Tibial artery (tissue), 4 donors: ENCODE measurements at regions not wholly inside any gene's neighbourhood (a gene's known extent, or its start where the extent isn't known, plus 50 kb on each side); places are given as distances from the start of the nearest gene placed in this dataset.

Source experiments
- DNase-seq, 2 donors: peaks; one replicate each; pipeline ENCODE4 v3.0.0-alpha.2; 2019
- H3K27ac ChIP-seq, 2 donors: fragments of 200-600 bp; sonication (generic) in 1 of 2; 1 replicate in 1 of 2; 2 replicates in 1 of 2; pipeline ENCODE4 v1.5.1; 2018 to 2019; ENCODE audit warnings: mild to moderate bottlenecking in 1 of 2
- H3K27me3 ChIP-seq, 2 donors: fragments of 200-600 bp; sonication (generic) in 1 of 2; one replicate each; pipeline versions ENCODE4 v1.5.1 to v1.6.0; 2016 to 2019
- H3K36me3 ChIP-seq, 3 donors: fragments of 200-600 bp; sonication (generic) in 2 of 3; one replicate each; pipeline ENCODE4 v1.5.1; 2016 to 2019; ENCODE audit warnings: mild to moderate bottlenecking in 2 of 3
- H3K4me1 ChIP-seq, 4 donors: fragments of 200-600 bp; sonication (generic) in 2 of 4; 1 replicate in 3 of 4; 2 replicates in 1 of 4; pipeline ENCODE4 v1.5.1; 2016 to 2019
- H3K4me3 ChIP-seq, 2 donors: fragments of 200-600 bp; sonication (generic) in 1 of 2; 1 replicate in 1 of 2; 2 replicates in 1 of 2; pipeline ENCODE4 v1.5.1; 2018 to 2019; ENCODE audit warnings: mild to moderate bottlenecking in 2 of 2
- H3K9me3 ChIP-seq, 3 donors: fragments of 200-600 bp; sonication (generic) in 1 of 3; one replicate each; pipeline ENCODE4 v1.5.1; 2016 to 2019
- intact Hi-C: fragments of 100-400 bp; cut with DNase I; formaldehyde crosslinking; loops from one replicate; pipeline ENCODE4 v1.15.0; 2023; ENCODE audit warnings: low total_unique reads
- TF ChIP-seq, protein P1 (sequence below), 2 experiments: fragments of 200-600 bp in 1 of 2; fragments of 450-650 bp in 1 of 2; IDR thresholded peaks; one replicate each; pipeline ENCODE4 v1.5.1; 2017 to 2019; ENCODE audit warnings: antibody characterized with exemption in 2 of 2, mild to moderate bottlenecking in 1 of 2, moderate library complexity in 1 of 2

DNA sequence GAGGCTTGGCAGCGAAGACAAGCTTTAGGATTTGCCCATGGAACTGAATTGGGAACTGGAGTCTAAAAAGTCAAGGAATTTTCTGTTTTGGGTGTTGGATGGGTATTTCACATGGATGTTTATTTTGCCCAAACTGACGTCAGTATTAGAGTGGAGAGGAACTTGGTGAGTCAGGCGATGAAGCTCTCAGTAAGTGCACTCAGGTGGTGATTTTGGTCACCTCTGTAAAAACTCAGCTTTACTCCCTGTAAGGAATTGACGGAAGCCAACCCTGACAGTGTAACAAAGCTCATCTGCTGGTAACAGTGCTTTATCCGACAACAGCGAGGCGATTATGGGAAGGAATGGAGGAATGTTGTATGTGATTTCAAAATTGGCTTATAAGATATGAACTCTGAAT lies 77.0 kb upstream of the PGRMC2 start:
- Histone ChIP-seq H3K27me3 (no peaks in the 10 kb centered on the region), H3K36me3 (no peaks in the 10 kb centered on the region), H3K4me3 (no peak overlapping the region), H3K4me1 (no peaks in the 10 kb centered on the region), H3K9me3 (no peaks in the 10 kb centered on the region), H3K27ac (no peak overlapping the region)
- TF ChIP-seq, protein P1, sequence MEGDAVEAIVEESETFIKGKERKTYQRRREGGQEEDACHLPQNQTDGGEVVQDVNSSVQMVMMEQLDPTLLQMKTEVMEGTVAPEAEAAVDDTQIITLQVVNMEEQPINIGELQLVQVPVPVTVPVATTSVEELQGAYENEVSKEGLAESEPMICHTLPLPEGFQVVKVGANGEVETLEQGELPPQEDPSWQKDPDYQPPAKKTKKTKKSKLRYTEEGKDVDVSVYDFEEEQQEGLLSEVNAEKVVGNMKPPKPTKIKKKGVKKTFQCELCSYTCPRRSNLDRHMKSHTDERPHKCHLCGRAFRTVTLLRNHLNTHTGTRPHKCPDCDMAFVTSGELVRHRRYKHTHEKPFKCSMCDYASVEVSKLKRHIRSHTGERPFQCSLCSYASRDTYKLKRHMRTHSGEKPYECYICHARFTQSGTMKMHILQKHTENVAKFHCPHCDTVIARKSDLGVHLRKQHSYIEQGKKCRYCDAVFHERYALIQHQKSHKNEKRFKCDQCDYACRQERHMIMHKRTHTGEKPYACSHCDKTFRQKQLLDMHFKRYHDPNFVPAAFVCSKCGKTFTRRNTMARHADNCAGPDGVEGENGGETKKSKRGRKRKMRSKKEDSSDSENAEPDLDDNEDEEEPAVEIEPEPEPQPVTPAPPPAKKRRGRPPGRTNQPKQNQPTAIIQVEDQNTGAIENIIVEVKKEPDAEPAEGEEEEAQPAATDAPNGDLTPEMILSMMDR (IDR thresholded peaks at IDR 0.05): no peak
- DNase-seq: no peak
- intact Hi-C loops: no loop called here

GRCh38 chr4:128363966-128364365 lies 76.4 kb upstream of the PGRMC2 start:
- H3K9me3 ChIP-seq: no peaks in the 10 kb centered on the region
- no peaks in the 10 kb centered on the region for H3K4me1 ChIP-seq
- no peak overlapping the region for H3K27ac ChIP-seq
- no peak overlapping the region for H3K4me3 ChIP-seq
- no peaks in the 10 kb centered on the region for H3K36me3 ChIP-seq
- no peak for DNase-seq
- TF ChIP-seq, protein P1 (IDR thresholded peaks at IDR 0.05): no peak
- intact Hi-C loops: no loop called here
- H3K27me3 ChIP-seq: no peaks in the 10 kb centered on the region

DNA sequence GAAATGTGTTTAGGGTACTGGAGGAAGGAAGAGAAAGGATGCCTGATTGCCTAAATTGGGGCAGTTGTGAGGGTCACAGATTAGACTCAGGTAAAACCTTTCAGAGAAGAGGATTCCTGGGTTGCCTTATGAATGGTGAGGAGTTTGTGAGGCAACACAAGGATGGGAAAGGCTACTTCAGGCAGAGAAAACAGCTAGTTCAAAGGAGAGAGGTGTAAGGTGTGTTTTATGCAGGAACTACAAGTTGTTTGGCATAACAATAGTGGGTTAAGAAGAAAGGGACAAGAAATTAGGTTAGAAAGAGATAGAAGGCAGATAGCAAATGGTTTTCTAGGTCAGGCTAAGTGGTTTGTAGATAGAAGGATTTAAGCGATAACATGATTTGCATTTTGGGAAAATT lies 75.1 kb upstream of the PGRMC2 start:
- DNase-seq: no peak
- H3K4me1 ChIP-seq: no peaks in the 10 kb centered on the region
- H3K27ac ChIP-seq: no peak overlapping the region
- H3K4me3 ChIP-seq: no peak overlapping the region
- no peaks in the 10 kb centered on the region for H3K9me3 ChIP-seq
- H3K27me3 ChIP-seq: no peaks in the 10 kb centered on the region
- TF ChIP-seq, protein P1 (IDR thresholded peaks at IDR 0.05): no peak
- no peaks in the 10 kb centered on the region for H3K36me3 ChIP-seq
- intact Hi-C loops: no loop called here

DNA sequence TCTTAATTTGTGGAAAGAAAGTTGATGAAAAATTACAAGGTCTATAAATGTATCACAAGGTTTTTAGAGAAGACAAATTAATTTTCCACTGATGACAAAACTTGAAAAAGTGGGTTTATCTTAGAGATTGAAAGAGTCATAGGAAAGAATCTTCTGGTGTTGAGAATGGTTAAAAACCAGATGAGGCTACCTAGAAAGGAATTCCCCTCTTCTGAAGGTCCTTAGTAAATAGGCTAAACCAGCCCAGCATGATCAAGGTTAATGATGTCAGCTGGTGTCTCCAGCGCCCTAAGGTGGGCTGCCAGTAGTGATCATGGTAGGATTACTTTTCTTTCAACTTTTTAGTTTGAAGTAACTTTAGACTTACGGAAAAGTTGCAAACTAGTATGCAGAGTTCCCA lies 71.8 kb upstream of the PGRMC2 start:
- Histone ChIP-seq H3K9me3 (no peaks in the 10 kb centered on the region), H3K27me3 (no peaks in the 10 kb centered on the region), H3K4me1 (peaks cover 0 to 12% (median 5%) of the 10 kb centered on the region in 4 donors), H3K36me3 (no peaks in the 10 kb centered on the region), H3K4me3 (no peak overlapping the region), H3K27ac (no peak overlapping the region)
- TF ChIP-seq, protein P1 (IDR thresholded peaks at IDR 0.05): no peak
- intact Hi-C loops: no loop called here
- no peak for DNase-seq

DNA sequence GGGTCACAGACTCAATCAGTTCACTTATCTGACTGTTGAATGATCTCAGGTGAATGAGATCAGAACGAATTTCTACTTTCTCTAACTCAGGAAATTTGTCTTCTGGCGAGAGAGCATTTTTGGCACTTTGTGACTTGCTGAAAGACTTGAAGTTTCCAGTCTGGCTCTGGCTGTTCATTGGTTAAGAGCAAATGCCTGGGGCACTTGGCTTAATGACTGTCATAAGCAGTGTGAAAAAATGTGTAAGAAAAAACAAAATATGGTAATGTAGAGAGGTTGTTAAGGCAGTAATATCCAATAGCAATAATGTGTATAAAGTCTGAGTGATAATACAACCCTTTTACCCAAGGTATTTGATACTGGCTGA lies 71.3 kb upstream of the PGRMC2 start:
- TF ChIP-seq, protein P1 (IDR thresholded peaks at IDR 0.05): no peak
- H3K4me1 ChIP-seq: peaks cover 0 to 15% (median 9%) of the 10 kb centered on the region in 4 donors
- H3K36me3 ChIP-seq: no peaks in the 10 kb centered on the region
- H3K4me3 ChIP-seq: no peak overlapping the region
- no peak for DNase-seq
- intact Hi-C loops: no loop called here
- no peaks in the 10 kb centered on the region for H3K9me3 ChIP-seq
- no peak overlapping the region for H3K27ac ChIP-seq
- no peaks in the 10 kb centered on the region for H3K27me3 ChIP-seq

DNA sequence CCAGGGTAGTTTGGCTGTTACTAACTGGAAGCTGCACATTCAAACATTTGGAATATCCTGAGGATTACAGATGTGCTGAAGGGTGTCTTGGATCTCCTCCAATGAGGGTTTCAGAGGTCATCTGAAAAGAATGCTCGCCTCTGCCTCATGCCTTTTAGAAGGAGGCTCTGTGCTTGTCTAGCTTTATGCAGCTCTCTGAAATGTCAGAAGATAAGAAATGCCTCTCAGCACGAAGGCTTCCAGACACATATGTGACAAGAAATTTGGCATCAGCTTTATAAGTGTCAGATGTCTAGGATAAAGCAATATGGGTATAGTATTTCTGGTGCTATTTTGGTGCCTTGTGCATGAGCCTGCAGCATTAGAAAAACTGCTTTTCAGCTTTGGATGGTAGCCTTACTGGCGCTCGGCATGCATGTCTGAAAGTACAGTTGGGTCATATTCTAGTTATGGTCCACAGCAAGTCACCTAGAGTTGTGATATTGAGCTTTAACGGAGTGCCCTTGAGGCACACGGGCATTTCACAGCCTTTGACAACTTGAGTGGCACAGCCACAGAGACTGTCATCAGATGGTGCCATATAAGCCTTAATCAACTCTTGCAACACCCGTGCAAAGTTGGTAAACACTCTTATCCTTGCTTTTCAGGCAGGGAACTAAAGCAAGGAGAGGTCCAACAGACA lies 70.8 kb upstream of the PGRMC2 start:
- Histone ChIP-seq H3K4me1 (peaks cover 0 to 15% (median 9%) of the 10 kb centered on the region in 4 donors), H3K36me3 (no peaks in the 10 kb centered on the region), H3K9me3 (no peaks in the 10 kb centered on the region), H3K4me3 (no peak overlapping the region), H3K27ac (no peak overlapping the region), H3K27me3 (no peaks in the 10 kb centered on the region)
- no peak for DNase-seq
- intact Hi-C loops: no loop called here
- TF ChIP-seq, protein P1 (IDR thresholded peaks at IDR 0.05): no peak
